Osteocyte (in vitro differentiated cells): ENCODE measurements at regions not wholly inside any gene's neighbourhood (a gene's known extent, or its start where the extent isn't known, plus 50 kb on each side); places are given as distances from the start of the nearest gene placed in this dataset.

ENCODE experiments used
- DNase-seq: peaks from one replicate; pipeline ENCODE4 v3.0.0; 2021; ENCODE audit warnings: mixed read lengths; ENCODE audit not compliant: unreplicated experiment; ENCODE audit errors: extremely low spot score
- H3K27ac Mint-ChIP-seq: one replicate; pipeline ENCODE4 v1.8.0; 2021; ENCODE audit warnings: mild to moderate bottlenecking, mixed read lengths; ENCODE audit not compliant: unreplicated experiment
- H3K27me3 Mint-ChIP-seq: one replicate; pipeline ENCODE4 v1.8.0; 2021; ENCODE audit warnings: mixed read lengths; ENCODE audit not compliant: unreplicated experiment
- H3K36me3 Mint-ChIP-seq: one replicate; pipeline ENCODE4 v1.8.0; 2021; ENCODE audit warnings: mixed read lengths; ENCODE audit not compliant: unreplicated experiment
- H3K4me1 Mint-ChIP-seq: one replicate; pipeline ENCODE4 v1.8.0; 2021; ENCODE audit warnings: mixed read lengths; ENCODE audit not compliant: unreplicated experiment
- H3K4me3 Mint-ChIP-seq: one replicate; pipeline ENCODE4 v1.8.0; 2021; ENCODE audit warnings: mild to moderate bottlenecking, moderate library complexity, mixed read lengths; ENCODE audit not compliant: unreplicated experiment
- H3K9me3 Mint-ChIP-seq: one replicate; pipeline ENCODE4 v1.8.0; 2021; ENCODE audit warnings: mixed read lengths; ENCODE audit not compliant: unreplicated experiment
- CTCF ChIP-seq: fragments of 200-600 bp; sonication (generic); IDR thresholded peaks from 2 replicates; pipeline ENCODE4 v1.5.0; 2021; ENCODE audit warnings: antibody characterized with exemption, mild to moderate bottlenecking, moderate library complexity

GRCh38 chr5:142446131-142446959 lies 121.5 kb upstream of the SPRY4 start:
- no peaks in the 10 kb centered on the region for H3K9me3 Mint-ChIP-seq
- no peaks in the 10 kb centered on the region for H3K27me3 Mint-ChIP-seq
- H3K36me3 Mint-ChIP-seq: peaks cover 6% of the 10 kb centered on the region
- no peak for TF ChIP-seq CTCF
- no peak overlapping the region for H3K4me3 Mint-ChIP-seq
- peaks cover 13% of the 10 kb centered on the region for H3K4me1 Mint-ChIP-seq
- no peak overlapping the region for H3K27ac Mint-ChIP-seq
- DNase-seq: no peak

- Mint-ChIP-seq H3K4me3 (no peak overlapping the region), H3K27me3 (peaks cover 4% of the 10 kb centered on the region), H3K27ac (no peak overlapping the region), H3K9me3 (no peaks in the 10 kb centered on the region), H3K4me1 (peaks cover 13% of the 10 kb centered on the region), H3K36me3 (peaks cover 1% of the 10 kb centered on the region)
- no peak for TF ChIP-seq CTCF
- DNase-seq: no peak
These were observed 120.4 kb upstream of the SPRY4 start for GRCh38 chr5:142445266-142445665.

- Mint-ChIP-seq H3K27ac (no peak overlapping the region), H3K4me1 (peaks cover 23% of the 10 kb centered on the region), H3K4me3 (no peak overlapping the region), H3K36me3 (no peaks in the 10 kb centered on the region), H3K9me3 (no peaks in the 10 kb centered on the region), H3K27me3 (peaks cover 5% of the 10 kb centered on the region)
- no peak for TF ChIP-seq CTCF
- no peak for DNase-seq
These were observed 116.8 kb upstream of the SPRY4 start for GRCh38 chr5:142441616-142442015.

- H3K27ac Mint-ChIP-seq: no peak overlapping the region
- DNase-seq: no peak
These were observed 114.5 kb upstream of the SPRY4 start for GRCh38 chr5:142439207-142439860.

More at GRCh38 chr5:142439207-142439860, 114.5 kb upstream of the SPRY4 start:
- Mint-ChIP-seq H3K4me1 (peaks cover 11% of the 10 kb centered on the region), H3K9me3 (no peaks in the 10 kb centered on the region), H3K27me3 (peaks cover 5% of the 10 kb centered on the region), H3K36me3 (no peaks in the 10 kb centered on the region), H3K4me3 (no peak overlapping the region)
- no peak for TF ChIP-seq CTCF
